ENCODE measurements at regions not wholly inside any gene's neighbourhood (a gene's known extent, or its start where the extent isn't known, plus 50 kb on each side); places are given as distances from the start of the nearest gene placed in this dataset.

- no TSS peak for BruUV-seq (replicated peaks)
- H3K36me3 Mint-ChIP-seq (ENCODE audit: insufficient read depth, unreplicated experiment) = no peaks in the 10 kb centered on the region
- peaks cover 28% of the 10 kb centered on the region for H3K27me3 Mint-ChIP-seq (ENCODE audit: unreplicated experiment)
- no peak for TF ChIP-seq CTCF (IDR thresholded peaks at IDR 0.05; ENCODE audit: unreplicated experiment)
- no peak for DNase-seq
- CTCF ChIA-PET = interaction anchor here (0.6 kb wide), 1 partner anchor 9 kb away, joined by 4 read pairs; no protein-coding TSS in a partner anchor
- no peaks in the 10 kb centered on the region for H3K4me1 Mint-ChIP-seq (ENCODE audit: low read depth, unreplicated experiment)
- H3K27ac Mint-ChIP-seq (ENCODE audit: unreplicated experiment) = no peak overlapping the region
- H3K4me3 Mint-ChIP-seq (ENCODE audit: low read depth, unreplicated experiment) = no peak overlapping the region
- H3K9me3 Mint-ChIP-seq (ENCODE audit: low read depth, unreplicated experiment) = no peaks in the 10 kb centered on the region
- intact Hi-C loops (cut with micrococcal nuclease; ENCODE audit: unreplicated experiment) = no loop called here
Observed at GRCh38 chr15:69537901-69538300, 85.3 kb downstream of the RPLP1 start.

- CTCF ChIA-PET = interaction anchor here (0.6 kb wide), 1 partner anchor 8 kb away, joined by 4 read pairs; no protein-coding TSS in a partner anchor
- Mint-ChIP-seq H3K9me3 (ENCODE audit: low read depth, unreplicated experiment) (no peaks in the 10 kb centered on the region), H3K36me3 (ENCODE audit: insufficient read depth, unreplicated experiment) (no peaks in the 10 kb centered on the region), H3K4me1 (ENCODE audit: low read depth, unreplicated experiment) (no peaks in the 10 kb centered on the region), H3K27me3 (ENCODE audit: unreplicated experiment) (peaks cover 31% of the 10 kb centered on the region), H3K4me3 (ENCODE audit: low read depth, unreplicated experiment) (no peak overlapping the region), H3K27ac (ENCODE audit: unreplicated experiment) (no peak overlapping the region)
- DNase-seq = no peak
- no TSS peak for BruUV-seq (replicated peaks)
- intact Hi-C loops (cut with micrococcal nuclease; ENCODE audit: unreplicated experiment) = no loop called here
- no peak for TF ChIP-seq CTCF (IDR thresholded peaks at IDR 0.05; ENCODE audit: unreplicated experiment)
Observed at GRCh38 chr15:69538379-69538778, 85.8 kb downstream of the RPLP1 start.

GRCh38 chr15:69539345-69539744, 86.7 kb downstream of the RPLP1 start:
- no peak overlapping the region for H3K27ac Mint-ChIP-seq (ENCODE audit: unreplicated experiment)
- no peak for TF ChIP-seq CTCF (IDR thresholded peaks at IDR 0.05; ENCODE audit: unreplicated experiment)
- H3K4me1 Mint-ChIP-seq (ENCODE audit: low read depth, unreplicated experiment) = no peaks in the 10 kb centered on the region
- CTCF ChIA-PET = interaction anchor here (1.2 kb wide), 1 partner anchor 18 kb away, joined by 3 read pairs; no protein-coding TSS in a partner anchor
- no peak overlapping the region for H3K4me3 Mint-ChIP-seq (ENCODE audit: low read depth, unreplicated experiment)
- no peaks in the 10 kb centered on the region for H3K36me3 Mint-ChIP-seq (ENCODE audit: insufficient read depth, unreplicated experiment)
- peaks cover 41% of the 10 kb centered on the region for H3K27me3 Mint-ChIP-seq (ENCODE audit: unreplicated experiment)
- no peaks in the 10 kb centered on the region for H3K9me3 Mint-ChIP-seq (ENCODE audit: low read depth, unreplicated experiment)
- intact Hi-C loops (cut with micrococcal nuclease; ENCODE audit: unreplicated experiment) = no loop called here
- no TSS peak for BruUV-seq (replicated peaks)
- no peak for DNase-seq

GRCh38 chr15:69540622-69541021, 88.0 kb downstream of the RPLP1 start:
- TF ChIP-seq CTCF (IDR thresholded peaks at IDR 0.05; ENCODE audit: unreplicated experiment) = no peak
- no peaks in the 10 kb centered on the region for H3K4me1 Mint-ChIP-seq (ENCODE audit: low read depth, unreplicated experiment)
- peaks cover 50% of the 10 kb centered on the region for H3K27me3 Mint-ChIP-seq (ENCODE audit: unreplicated experiment)
- intact Hi-C loops (cut with micrococcal nuclease; ENCODE audit: unreplicated experiment) = no loop called here
- no peaks in the 10 kb centered on the region for H3K9me3 Mint-ChIP-seq (ENCODE audit: low read depth, unreplicated experiment)
- no peaks in the 10 kb centered on the region for H3K36me3 Mint-ChIP-seq (ENCODE audit: insufficient read depth, unreplicated experiment)
- no peak overlapping the region for H3K27ac Mint-ChIP-seq (ENCODE audit: unreplicated experiment)
- BruUV-seq (replicated peaks) = no TSS peak
- DNase-seq = no peak
- CTCF ChIA-PET = no interaction called here
- H3K4me3 Mint-ChIP-seq (ENCODE audit: low read depth, unreplicated experiment) = no peak overlapping the region

All from Calu3 (cell line).